ENCODE measurements at regions not wholly inside any gene's neighbourhood (a gene's known extent, or its start where the extent isn't known, plus 50 kb on each side); places are given as distances from the start of the nearest gene placed in this dataset.

GRCh38 chr6:153960741-153961140, 78.3 kb upstream of the OPRM1 start:
- TF ChIP-seq SP1 (IDR thresholded peaks at IDR 0.05) (no peak), ATF3 (IDR thresholded peaks at IDR 0.05) (no peak), YY1 (IDR thresholded peaks at IDR 0.05) (no peak), JUND (IDR thresholded peaks at IDR 0.05) (no peak), GABPA (IDR thresholded peaks at IDR 0.05 in 1 of 2, conservative IDR thresholded peaks at IDR 0.05 in 1 of 2) (no peak), RXRA (IDR thresholded peaks at IDR 0.05) (no peak)
- TF ChIP-seq, protein P1, sequence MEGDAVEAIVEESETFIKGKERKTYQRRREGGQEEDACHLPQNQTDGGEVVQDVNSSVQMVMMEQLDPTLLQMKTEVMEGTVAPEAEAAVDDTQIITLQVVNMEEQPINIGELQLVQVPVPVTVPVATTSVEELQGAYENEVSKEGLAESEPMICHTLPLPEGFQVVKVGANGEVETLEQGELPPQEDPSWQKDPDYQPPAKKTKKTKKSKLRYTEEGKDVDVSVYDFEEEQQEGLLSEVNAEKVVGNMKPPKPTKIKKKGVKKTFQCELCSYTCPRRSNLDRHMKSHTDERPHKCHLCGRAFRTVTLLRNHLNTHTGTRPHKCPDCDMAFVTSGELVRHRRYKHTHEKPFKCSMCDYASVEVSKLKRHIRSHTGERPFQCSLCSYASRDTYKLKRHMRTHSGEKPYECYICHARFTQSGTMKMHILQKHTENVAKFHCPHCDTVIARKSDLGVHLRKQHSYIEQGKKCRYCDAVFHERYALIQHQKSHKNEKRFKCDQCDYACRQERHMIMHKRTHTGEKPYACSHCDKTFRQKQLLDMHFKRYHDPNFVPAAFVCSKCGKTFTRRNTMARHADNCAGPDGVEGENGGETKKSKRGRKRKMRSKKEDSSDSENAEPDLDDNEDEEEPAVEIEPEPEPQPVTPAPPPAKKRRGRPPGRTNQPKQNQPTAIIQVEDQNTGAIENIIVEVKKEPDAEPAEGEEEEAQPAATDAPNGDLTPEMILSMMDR (IDR thresholded peaks at IDR 0.05; ENCODE audit: low read depth, low read length, missing input control): no peak
